Activated CD4-positive, alpha-beta T cell treated with anti-CD3 and anti-CD28 coated beads for 4 hours (primary cell): ENCODE measurements at regions not wholly inside any gene's neighbourhood (a gene's known extent, or its start where the extent isn't known, plus 50 kb on each side); places are given as distances from the start of the nearest gene placed in this dataset.

Source experiments
- DNase-seq, 2 donors: peaks; one replicate each; pipeline ENCODE4 v3.0.0-alpha.2; 2020

- no peak for DNase-seq
These were observed 328.3 kb downstream of the MFSD1 start for GRCh38 chr3:159130108-159130507.

GRCh38 chr3:159131376-159131775 is 329.5 kb downstream of the MFSD1 start:
- no peak for DNase-seq

DNA sequence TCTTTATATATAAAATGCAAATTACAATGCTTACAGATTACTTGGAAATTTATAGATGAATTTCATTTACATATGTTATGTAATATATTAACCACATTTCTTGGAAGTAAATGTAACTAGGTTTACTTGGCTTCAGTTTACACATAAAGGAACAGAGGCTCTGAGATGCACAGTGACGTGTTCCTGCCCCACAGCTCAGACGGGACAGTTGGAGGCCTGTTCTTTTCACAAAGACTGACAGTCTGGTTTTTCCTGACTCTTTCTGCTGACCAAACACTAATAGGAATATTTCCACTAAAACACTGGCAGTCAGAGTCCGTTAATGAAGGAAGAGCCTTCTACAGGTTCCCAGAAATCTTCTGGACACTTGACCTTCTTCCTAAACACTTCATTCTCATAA is 336.1 kb downstream of the MFSD1 start:
- no peak for DNase-seq

- DNase-seq, result no peak
These were observed 337.5 kb downstream of the MFSD1 start for GRCh38 chr3:159139326-159139725.

- no peak for DNase-seq
These were observed 342.6 kb downstream of the MFSD1 start for GRCh38 chr3:159144472-159144871.

- DNase-seq, result no peak
These were observed 343.0 kb downstream of the MFSD1 start for GRCh38 chr3:159144891-159145290.

- no peak for DNase-seq
These were observed 344.5 kb downstream of the MFSD1 start for GRCh38 chr3:159146392-159146791.

- no peak for DNase-seq
These were observed 345.1 kb downstream of the MFSD1 start for GRCh38 chr3:159146856-159147435.

GRCh38 chr3:159147813-159148212 is 346.0 kb downstream of the MFSD1 start:
- DNase-seq, result no peak

DNA sequence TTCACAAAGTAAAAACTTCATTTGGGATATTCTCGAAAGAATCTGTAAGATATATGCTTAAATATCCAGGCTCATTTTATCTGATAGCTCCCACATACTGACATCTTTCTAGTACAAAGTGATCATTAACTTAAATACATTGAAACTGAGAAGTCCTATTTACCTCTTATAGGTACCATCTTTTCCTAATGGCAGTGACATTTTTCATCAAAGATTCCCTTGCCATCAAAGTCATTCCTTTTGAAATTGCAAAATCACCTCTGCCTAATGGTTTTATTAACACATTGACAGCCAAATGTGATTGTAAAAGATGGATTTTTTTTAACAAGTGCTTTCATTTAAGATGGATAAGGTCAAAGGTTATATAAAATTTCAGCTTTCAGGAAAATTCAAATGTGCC is 346.6 kb downstream of the MFSD1 start:
- no peak for DNase-seq

GRCh38 chr3:159149131-159149530 is 347.3 kb downstream of the MFSD1 start:
- no peak for DNase-seq

GRCh38 chr3:159149633-159150032 is 347.8 kb downstream of the MFSD1 start:
- no peak for DNase-seq

- no peak for DNase-seq
These were observed 348.3 kb downstream of the MFSD1 start for GRCh38 chr3:159150180-159150579.

- no peak for DNase-seq
These were observed 349.3 kb downstream of the MFSD1 start for GRCh38 chr3:159151130-159151529.

- DNase-seq, result no peak
These were observed 355.4 kb downstream of the MFSD1 start for GRCh38 chr3:159157275-159157674.

- no peak for DNase-seq
These were observed 356.4 kb downstream of the MFSD1 start for GRCh38 chr3:159158213-159158612.

GRCh38 chr3:159158801-159159200 is 356.9 kb downstream of the MFSD1 start:
- no peak for DNase-seq

DNA sequence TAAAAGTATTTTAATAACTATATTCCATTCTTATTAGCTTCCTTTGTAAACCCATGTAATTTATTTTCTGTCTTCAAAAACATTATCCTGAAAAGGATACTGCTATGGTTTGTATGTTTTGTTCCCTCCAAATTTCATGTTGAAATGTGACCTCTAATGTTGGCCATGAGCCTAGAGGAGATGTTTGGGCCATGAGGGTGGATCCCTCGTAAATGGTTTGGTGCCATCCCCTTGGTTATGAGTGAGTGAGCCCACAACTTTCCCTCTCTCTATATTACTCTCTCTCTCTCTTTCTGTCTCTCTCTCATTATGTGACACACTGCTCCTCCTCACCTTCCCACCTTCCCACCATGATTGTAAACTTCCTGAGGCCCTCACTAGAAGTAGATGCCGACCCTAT is 357.7 kb downstream of the MFSD1 start:
- DNase-seq, result no peak

- DNase-seq, result no peak
These were observed 361.8 kb downstream of the MFSD1 start for GRCh38 chr3:159163656-159164055.

DNA sequence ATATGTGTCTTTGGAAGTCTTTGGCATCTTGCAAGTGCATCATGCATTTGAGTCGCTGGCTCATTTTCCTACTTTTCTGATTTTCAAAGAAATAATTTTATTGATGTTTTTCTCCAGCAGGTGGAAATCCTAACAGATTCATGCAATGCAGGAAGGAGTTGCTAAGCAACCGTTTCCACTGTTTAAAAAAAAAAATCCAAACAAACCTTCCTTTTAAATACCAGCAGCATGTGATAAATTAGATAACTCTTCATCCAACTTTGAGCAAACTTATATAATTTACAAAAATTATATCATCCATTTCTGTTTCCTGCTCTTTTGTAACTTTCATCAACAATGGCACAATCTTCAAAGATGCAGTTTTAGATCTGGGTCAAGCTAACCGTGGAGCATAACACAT is 364.1 kb downstream of the MFSD1 start:
- no peak for DNase-seq

DNA sequence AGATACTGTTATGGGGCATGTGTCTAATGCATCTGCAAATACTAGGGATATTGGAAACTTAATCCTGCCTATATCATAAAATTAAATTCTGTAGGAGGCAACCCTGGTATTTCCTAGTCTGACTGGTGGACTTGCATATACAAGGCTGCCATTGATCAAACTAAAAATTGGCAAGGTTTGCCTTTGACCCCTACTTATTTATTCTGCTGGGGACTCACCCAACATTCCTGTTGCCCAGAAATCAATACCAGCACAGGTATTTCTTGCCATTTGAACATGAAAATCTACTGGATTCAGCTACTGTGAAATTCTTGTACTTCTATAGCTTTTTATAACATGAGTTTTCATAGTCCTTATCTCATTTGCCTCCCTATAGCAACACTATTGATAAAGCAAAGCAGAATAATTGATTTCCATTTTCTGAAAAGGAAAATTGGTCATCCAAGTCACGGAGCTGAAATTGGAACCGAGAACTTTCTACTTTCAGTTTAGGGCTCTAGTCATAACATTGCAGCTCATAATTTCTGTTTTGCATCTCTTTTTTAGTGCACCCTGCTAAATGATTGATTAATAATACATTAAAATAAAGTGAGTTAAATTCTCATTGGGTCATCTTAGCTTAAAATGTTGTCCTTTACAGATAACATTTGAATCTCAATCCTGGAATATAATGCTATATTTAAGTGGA is 365.2 kb downstream of the MFSD1 start:
- DNase-seq, result no peak

DNA sequence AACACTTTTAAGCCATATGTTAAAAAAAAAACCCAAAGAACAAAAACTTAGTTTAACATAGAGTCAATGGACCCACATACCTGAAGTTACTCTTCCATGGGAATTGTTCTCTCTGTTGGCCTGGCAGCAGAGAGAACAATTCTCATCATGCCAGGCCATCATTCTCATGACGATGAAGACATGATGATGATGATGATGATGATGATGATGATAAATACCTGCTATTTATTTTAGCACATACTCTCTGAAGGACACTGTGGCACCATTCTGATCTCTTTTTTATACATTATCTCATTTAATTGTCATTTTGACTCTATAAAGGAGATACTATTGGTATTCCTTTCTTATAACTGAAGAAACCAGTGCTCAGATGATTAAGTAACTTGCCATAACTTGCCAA is 366.9 kb downstream of the MFSD1 start:
- DNase-seq, result no peak

GRCh38 chr3:159169828-159170227 is 368.0 kb downstream of the MFSD1 start:
- DNase-seq, result no peak

DNA sequence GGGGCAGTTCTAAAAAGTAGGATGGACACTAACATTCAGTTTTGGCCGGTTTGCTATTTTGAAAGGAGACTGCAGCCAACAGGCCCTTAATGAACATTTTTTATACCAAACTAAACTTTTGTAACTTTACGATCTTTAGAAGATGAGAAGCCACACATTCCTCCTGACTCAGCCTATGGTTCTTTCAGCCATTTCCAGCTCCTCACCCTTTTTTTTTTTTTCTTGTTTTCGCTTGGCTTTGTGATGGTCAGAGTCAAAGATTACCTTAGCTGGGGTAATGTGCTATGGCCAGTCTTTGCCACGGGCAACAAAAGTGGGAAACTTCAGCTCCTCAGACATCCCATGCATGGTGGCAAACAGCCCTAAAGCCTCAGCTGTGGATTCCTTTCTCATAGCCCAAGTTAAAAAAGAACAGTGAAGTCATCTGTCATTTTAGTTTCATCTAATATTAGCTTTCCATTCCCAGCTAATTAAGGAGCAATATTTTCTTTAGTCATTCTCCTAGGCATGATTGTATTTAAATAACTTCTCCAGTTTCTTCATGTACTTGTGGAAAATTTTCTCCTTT is 368.7 kb downstream of the MFSD1 start:
- no peak for DNase-seq

GRCh38 chr3:159171333-159171732 is 369.5 kb downstream of the MFSD1 start:
- no peak for DNase-seq
